ENCODE measurements at regions not wholly inside any gene's neighbourhood (a gene's known extent, or its start where the extent isn't known, plus 50 kb on each side); places are given as distances from the start of the nearest gene placed in this dataset.
"Not testable (repeated sequence)": the region's sequence is repeated elsewhere in the genome, so short reads cannot be mapped to it uniquely, and the experiment has no call there.

- intact Hi-C loops (cut with DNase I; ENCODE audit: low total_unique reads): no loop called here
- DNase-seq: no peak
- Histone ChIP-seq H3K4me1 (no peaks in the 10 kb centered on the region), H3K4me3 (no peak overlapping the region), H3K36me3 (no peaks in the 10 kb centered on the region), H3K27ac (no peak overlapping the region), H3K27me3 (no peaks in the 10 kb centered on the region), H3K9me3 (no peaks in the 10 kb centered on the region)
- no peak for TF ChIP-seq CTCF (IDR thresholded peaks at IDR 0.05)
Observed at GRCh38 chr3:118527514-118528044, 507.1 kb downstream of the IGSF11 start.

GRCh38 chr3:118529554-118529953, 505.1 kb downstream of the IGSF11 start:
- Histone ChIP-seq H3K4me3 (no peak overlapping the region), H3K4me1 (no peaks in the 10 kb centered on the region), H3K27ac (no peak overlapping the region), H3K27me3 (no peaks in the 10 kb centered on the region), H3K36me3 (no peaks in the 10 kb centered on the region), H3K9me3 (no peaks in the 10 kb centered on the region)
- DNase-seq: no peak
- intact Hi-C loops (cut with DNase I; ENCODE audit: low total_unique reads): no loop called here
- no peak for TF ChIP-seq CTCF (IDR thresholded peaks at IDR 0.05)

GRCh38 chr3:118530350-118530922, 504.2 kb downstream of the IGSF11 start:
- H3K4me3 ChIP-seq: no peak overlapping the region
- DNase-seq: no peak
- intact Hi-C loops (cut with DNase I; ENCODE audit: low total_unique reads): no loop called here
- TF ChIP-seq CTCF (IDR thresholded peaks at IDR 0.05): no peak
- H3K27ac ChIP-seq: no peak overlapping the region
- H3K4me1 ChIP-seq: no peaks in the 10 kb centered on the region
- no peaks in the 10 kb centered on the region for H3K27me3 ChIP-seq
- H3K9me3 ChIP-seq: no peaks in the 10 kb centered on the region
- H3K36me3 ChIP-seq: no peaks in the 10 kb centered on the region

- intact Hi-C loops (cut with DNase I; ENCODE audit: low total_unique reads); H3K27me3 ChIP-seq; H3K36me3 ChIP-seq; DNase-seq; H3K4me3 ChIP-seq; H3K9me3 ChIP-seq; H3K4me1 ChIP-seq; H3K27ac ChIP-seq: not testable (repeated sequence)
Observed at GRCh38 chr3:118530927-118531356, 503.7 kb downstream of the IGSF11 start.

- Histone ChIP-seq H3K27me3 (no peaks in the 10 kb centered on the region), H3K27ac (no peak overlapping the region), H3K4me1 (no peaks in the 10 kb centered on the region), H3K36me3 (no peaks in the 10 kb centered on the region), H3K9me3 (no peaks in the 10 kb centered on the region), H3K4me3 (no peak overlapping the region)
- intact Hi-C loops (cut with DNase I; ENCODE audit: low total_unique reads): no loop called here
- no peak for DNase-seq
- TF ChIP-seq CTCF (IDR thresholded peaks at IDR 0.05): no peak
Observed at GRCh38 chr3:118531816-118532215, 502.8 kb downstream of the IGSF11 start.

- H3K9me3 ChIP-seq: no peaks in the 10 kb centered on the region
- TF ChIP-seq CTCF (IDR thresholded peaks at IDR 0.05): no peak
- no peak overlapping the region for H3K4me3 ChIP-seq
- no peak overlapping the region for H3K27ac ChIP-seq
- no peak for DNase-seq
- no peaks in the 10 kb centered on the region for H3K4me1 ChIP-seq
- no peaks in the 10 kb centered on the region for H3K36me3 ChIP-seq
- intact Hi-C loops (cut with DNase I; ENCODE audit: low total_unique reads): no loop called here
- H3K27me3 ChIP-seq: no peaks in the 10 kb centered on the region
Observed at GRCh38 chr3:118533676-118534075, 501.0 kb downstream of the IGSF11 start.
